GM21423 (cell line): ENCODE measurements at regions not wholly inside any gene's neighbourhood (a gene's known extent, or its start where the extent isn't known, plus 50 kb on each side); places are given as distances from the start of the nearest gene placed in this dataset.
"Not testable (repeated sequence)": the region's sequence is repeated elsewhere in the genome, so short reads cannot be mapped to it uniquely, and the experiment has no call there.

Source experiments
- ATAC-seq: cut with Tn5 transposase; IDR thresholded peaks from one replicate; pipeline ENCODE4 v1.9.1; 2021; ENCODE audit warnings: mild to moderate bottlenecking, moderate library complexity; ENCODE audit not compliant: unreplicated experiment

DNA sequence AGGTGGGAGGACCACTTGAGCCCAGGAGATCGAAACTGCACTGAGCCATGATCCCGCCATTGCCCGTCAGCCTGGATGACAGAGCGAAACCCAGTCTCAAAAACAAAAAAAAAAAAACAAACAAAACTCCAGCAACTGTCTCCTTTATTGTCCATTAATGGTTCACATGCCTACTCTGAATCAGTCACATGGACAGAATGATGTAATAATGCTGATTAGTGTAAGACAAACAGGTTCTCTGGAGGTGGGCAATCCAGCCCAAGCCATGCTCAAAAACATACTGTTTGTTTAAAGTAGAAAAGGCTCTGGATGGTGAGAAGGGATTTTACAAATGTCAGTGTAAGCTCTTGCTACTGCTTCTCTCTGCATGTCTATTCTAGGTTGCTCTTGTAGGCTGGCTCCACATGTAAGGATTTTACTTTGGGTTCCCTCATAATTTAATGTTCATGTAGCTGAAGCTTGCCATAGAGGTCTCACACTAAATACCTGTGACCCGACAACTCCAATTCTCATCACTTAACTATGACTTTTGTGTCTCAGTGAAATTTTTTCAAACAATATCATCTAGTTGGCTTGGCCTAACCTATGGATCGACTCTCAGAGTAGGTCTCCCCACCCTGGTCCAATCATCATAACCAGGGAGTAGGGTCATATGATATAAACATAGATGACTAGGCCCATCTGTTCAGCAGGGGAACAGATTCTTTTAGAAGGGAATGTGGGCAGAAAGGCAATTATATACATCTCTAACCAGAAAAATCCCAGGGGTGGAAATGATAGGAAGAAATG, 83.9 kb upstream of the SLC39A10 start:
- no peak for ATAC-seq

DNA sequence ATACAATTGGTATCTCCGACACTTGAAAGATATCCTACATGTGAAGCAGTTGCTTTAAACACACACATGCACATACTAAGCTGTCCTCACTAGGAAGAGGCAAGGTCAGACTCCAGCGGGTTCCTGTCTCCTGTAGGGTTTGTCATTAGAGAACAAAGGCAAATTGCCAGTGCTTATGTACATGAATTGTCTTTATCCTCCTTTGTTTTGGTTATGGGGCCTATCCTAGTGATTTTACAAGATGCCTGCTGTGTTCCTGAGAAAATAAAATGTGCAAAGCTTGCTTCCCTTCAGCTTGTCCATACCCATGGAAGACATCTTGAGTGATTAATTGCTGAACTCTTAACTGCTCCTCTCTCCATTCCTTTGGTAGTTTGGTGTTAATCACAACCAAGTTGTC, 86.7 kb upstream of the SLC39A10 start:
- no peak for ATAC-seq

DNA sequence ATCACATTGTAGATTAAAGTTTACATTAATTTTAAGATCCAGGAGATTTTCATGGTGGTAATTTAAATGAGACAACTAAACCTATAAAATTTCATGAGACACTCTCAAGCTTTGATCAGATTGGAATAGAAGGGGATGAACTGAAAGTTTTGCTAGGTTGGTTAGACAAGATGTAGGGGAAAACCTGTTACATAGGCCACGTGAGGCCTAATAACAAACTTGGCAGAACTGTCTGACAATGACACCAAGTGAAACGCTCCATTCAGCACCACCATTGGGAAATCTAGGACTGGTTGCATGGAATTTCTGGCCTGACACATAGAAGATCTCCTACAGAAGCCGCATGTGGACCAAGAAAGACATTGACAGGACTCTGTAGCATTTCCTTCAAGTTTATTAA, 87.8 kb upstream of the SLC39A10 start:
- ATAC-seq = no peak

GRCh38 chr2:195564625-195565135, 92.3 kb upstream of the SLC39A10 start:
- not testable (repeated sequence) for ATAC-seq

- no peak for ATAC-seq
Measured at GRCh38 chr2:195563857-195564512, 93.0 kb upstream of the SLC39A10 start.

DNA sequence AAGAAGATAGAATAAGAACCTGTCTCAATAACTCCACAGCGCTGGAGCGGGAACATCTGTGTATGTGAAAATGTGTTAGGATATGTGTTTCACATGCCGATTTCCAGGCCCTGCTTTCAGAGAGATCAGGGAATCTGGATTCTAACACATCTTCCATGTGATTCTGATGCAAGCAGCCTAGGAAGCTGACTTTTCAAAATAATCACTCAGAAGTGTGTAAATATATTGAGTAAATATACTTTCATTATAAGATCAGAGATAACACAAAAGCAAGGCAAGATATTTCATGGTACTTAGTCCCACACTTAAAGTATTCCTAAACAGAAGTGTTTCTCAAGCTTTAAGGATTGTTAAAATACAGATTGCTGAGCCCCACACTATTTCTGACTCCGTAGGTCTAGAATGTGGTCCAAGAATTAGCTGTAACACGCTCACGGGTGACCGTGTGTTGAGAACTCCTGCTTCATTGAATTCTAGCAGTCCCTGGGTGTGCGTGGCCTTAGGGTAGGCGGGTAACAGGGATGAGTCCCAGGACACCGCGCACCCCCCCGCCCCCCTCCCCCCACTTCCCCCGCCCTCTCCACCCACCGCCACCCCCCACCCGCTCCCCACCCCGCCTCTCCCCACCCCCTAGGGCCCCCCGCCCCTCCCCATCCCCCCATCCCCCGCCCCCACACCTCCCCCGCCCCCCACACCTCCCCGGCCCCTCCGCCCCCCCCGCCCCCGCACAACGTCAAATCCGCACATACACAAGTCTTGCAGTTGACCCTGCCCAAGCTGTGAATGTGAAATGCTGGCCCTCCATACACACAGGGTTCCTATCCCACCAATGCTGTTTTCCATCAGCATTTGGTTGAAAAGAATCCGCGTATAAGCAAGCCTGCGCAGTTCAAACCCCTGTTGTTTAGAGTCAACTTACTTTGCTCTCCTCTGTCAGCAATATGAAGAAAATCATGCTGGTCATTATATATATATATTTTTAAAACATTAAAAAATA, 94.2 kb upstream of the SLC39A10 start:
- ATAC-seq = no peak

DNA sequence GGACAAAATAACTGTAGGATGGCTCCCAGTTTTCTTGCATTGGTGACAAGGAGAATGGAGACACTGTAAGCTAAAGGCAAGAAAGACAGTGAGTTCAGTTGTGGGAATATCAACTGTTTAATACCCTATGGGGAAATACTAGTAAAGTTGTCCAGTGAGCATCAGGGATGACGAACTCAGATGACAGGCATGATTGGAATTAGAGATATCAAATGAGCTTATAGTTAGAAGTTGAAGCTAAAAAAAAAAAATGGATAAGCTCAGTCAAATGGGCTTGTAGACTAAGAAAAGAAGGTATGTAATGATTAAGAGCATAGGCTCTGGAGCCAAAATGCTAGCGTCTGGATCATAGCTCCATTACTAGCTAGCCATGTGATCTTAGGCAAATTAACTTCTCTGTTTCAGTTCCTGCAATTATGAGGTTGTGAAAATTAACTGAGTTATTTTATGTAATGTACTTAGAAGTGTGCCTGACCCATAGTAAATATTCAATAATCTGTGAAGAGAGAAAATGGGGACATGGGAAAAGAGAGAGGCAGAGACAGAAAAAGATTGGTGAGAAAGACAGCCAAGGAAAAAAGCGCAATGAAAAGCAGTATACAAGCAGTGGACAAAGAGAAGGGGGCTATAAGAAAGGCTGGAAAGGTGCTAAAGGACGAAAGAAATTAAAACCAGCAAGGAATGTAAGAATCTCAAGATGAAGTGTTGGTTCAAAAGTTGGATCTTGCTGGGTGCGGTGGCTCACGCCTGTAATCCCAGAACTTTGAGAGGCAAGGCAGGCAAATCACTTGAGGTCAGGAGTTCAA, 95.7 kb upstream of the SLC39A10 start:
- peak; percentile 49 for ATAC-seq

DNA sequence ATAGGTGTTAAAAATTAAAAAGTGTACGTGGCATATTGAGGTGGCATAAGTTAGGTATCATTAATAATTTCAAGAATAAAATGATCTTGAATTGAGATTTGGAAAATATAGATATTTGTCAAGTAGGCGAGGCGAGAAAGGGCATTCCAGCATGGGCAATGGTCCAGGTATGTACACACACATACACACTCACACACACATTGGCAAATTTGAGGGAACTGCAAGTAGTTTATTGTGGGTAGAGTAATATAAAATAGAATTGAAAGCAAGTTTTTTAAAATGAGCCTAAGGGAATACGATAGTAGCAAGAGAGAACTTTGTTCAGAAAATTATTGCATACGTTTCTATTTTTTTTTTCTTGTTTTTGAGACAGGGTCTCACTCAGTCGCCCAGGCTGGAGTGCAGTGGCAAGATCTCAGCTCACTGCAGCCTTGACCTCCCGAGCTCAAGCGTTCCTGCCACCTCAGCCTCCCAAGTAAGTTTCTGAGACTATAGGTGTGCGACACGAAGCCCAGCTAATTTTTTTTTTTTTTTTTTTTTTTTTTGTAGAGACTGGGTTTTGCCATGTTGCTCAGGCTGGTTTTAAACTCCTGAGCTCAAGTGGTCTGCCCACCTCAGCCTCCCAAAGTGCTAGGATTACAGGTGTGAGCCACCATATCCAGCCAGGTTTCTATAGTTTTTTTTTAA, 96.7 kb upstream of the SLC39A10 start:
- no peak for ATAC-seq

DNA sequence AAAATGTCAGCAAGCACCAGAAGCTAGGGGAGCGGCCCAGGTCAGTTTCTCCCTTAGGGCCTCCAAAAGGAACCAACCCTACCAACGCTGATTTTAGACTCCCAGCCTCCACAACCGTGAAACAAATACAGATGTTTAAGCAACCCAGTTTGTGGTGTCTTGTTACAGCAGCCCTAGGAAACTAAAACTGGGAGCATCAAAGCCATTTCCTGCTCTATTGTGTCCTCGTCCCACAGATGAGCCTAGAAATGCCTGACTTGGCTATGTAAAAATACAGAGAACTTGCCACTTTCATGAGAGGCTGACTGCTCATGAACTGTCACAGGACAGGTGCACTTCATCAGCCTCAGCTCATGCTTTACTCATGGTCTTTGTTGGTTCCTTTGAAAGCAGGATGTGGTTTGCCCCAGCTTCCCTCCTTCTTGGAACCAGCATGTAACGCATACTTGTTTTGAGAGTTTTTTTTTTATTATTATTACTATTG, 97.6 kb upstream of the SLC39A10 start:
- peak; percentile 84 for ATAC-seq

DNA sequence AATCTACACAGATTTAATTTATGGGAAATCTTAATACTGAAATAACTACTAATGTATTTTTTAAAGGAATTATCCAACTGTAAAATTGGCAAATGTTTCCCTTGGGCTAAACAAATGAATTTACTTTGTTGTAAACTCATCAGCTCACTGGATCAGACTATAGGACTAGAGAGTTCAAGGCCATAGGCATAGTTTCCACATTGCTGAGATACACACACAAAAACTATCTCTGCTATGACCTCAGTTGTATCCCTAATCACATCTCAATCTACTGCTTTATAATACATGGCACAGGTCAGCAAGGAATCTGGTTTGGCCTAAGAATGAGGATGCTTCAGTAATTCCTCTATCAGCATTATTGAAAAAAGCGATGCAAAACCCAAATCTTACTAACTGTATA, 101.1 kb upstream of the SLC39A10 start:
- no peak for ATAC-seq

DNA sequence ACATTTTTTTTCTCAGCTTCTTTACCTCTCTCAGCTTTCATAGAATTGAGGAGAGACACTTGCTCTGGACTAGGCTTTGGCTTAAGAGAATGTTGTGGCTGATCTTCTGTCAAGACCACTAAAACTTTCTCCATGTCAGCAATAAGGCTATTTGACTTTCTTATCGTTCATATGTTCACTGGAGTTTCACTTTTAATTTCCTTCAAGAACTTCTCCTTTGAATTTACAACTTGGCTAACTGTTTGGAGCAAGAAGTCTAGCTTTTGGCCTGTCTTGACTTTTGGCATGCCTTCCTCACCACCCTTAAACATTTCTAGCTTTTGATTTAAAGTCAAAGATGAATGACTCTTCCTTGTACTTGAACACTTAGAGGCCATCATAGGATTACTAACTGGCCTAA, 104.4 kb upstream of the SLC39A10 start:
- no peak for ATAC-seq

DNA sequence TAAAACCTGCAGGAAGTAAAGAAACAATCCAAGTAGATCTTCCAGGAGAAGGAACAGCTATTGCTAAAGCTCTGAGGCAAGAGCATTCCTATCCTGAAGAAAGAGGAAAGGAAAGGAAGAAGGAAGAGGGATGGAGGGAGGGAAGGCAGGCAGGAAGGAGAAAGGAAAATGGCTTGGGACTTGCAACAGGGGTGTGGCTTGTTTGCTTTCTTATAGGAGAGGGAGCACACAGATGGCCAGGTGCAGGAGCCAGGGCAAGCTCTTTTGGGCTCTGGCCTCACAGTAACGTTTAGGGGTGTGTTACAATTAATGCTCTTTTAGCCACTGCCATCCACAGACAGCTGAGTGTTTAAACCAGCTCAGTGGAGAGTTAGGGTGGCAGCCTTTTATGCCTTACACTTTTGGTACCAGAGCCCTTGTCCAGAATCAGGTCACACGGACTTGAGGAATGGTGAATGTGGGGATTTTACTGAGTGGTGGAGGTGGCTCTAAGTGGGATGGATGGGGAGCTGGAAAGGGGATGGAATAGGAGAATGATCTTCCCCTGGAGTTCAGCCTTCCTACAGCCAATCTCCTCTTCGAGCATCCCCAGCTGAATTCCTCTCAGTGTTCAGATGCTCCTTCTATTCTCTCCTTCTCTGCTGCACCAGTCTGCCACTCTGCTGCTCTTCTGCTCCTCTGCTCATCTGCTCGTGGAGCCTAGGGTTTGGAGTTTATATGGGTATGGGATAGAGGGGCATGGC, 108.7 kb upstream of the SLC39A10 start:
- no peak for ATAC-seq

DNA sequence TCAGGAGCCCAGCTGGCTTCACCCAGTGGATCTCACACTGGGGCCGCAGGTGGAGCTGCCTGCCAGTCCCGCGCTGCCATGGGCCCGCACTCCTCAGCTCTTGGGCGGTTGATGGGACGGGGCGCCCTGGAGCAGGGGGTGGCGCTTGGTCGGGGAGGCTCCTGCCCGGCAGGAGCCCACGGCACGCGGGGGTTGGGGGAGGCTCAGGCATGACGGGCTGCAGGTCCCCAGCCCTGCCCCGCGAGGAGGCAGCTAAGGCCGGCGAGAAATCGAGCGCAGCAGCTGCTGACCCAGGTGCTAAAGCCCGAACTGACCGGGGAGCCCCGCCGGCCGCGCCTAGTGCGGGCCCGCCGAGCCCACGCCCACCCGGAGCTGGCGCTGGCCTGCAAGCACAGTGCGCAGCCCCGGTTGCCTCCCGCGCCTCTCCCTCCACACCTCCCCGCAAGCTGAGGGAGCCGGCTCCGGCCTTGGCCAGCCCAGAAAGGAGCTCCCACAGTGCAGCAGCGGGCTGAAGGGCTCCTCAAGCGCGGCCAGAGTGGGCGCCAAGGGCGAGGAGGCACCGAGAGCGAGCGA, 109.7 kb upstream of the SLC39A10 start:
- not testable (repeated sequence) for ATAC-seq

DNA sequence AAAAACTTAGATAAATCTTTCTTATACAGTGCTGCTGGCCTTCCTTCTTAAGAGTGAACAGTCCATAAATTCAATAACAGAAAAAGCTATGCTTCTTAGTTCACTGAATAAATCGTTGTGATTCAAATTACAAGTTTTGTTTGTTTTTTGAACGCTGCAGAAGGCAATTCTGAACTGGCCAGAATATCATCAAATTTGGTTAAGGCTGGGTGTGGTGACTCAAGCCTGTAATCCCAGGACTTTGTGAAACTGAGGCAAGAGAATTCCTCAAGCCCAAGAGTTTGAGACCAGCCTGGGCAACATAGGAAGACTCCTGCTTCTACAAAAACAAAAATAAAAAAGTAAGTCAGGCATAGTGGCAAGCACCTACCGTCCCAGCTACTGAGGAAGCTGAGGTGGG, 111.2 kb upstream of the SLC39A10 start:
- no peak for ATAC-seq

DNA sequence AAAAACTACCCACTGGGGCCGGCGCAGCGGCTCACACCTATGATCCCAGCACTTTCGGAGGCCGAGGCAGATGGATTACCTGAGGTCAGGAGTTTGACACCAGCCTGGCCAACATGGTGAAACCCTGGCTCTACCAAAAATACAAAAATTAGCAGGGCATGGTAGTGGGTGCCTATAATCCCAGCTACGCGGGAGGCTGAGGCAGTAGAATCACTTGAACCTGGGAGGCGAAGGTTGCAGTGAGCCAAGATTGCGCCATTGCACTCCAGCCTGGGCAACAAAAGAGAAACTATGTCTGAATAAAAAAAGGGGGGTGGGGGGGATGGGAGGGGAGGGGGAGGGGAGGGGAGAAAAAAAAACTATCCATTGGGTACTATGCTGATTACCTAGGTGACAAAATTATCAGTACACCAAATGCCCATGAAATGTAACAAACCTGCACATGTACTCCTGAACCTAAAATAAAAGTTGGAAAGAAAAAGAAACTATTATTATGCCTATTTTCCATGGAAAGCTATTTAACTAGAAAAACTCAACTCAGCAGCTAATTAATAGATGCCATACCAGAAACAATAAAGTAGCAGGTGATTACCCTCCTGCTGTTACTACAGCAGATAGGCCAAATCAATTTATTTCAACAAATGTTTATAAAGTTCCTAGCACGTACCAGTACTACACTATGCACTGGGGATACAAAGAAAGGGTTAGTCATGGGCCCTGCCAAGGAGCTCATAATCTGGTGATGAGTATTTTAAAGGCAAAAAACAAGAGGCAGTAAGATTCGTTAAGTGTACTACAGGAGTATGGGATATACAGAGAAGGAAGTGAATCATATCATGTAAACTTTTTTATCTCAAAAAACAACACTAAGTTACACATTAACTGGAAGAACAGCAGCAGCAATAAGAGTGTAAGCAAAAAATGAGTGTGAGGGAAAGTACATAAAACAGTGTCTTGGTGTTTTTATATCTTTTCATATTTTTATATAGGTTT, 112.8 kb upstream of the SLC39A10 start:
- peak; percentile 97 for ATAC-seq

- no peak for ATAC-seq
Measured at GRCh38 chr2:195543063-195543462, 114.0 kb upstream of the SLC39A10 start.

DNA sequence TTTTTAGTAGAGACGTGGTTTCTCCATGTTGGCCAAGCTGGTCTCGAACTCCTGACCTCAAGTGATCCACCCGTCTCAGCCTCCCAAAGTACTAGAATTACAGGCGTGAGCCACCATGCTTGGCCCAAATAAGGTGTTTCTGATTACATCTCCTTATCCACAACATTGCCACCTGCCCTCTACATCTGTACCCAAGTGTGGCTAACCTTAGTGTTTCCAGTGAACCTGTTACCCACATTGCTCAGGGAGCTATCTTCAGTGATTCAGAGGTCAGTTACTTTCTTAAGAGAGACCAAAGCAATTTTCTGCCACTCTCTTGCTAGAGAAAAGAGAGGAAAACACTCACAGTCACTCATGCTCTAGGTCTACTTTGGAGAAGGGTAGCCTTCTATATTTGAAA, 115.0 kb upstream of the SLC39A10 start:
- no peak for ATAC-seq
